ENCODE measurements at regions not wholly inside any gene's neighbourhood (a gene's known extent, or its start where the extent isn't known, plus 50 kb on each side); places are given as distances from the start of the nearest gene placed in this dataset.
A peak's percentile ranks its signal among the peaks of the same experiment; 100 is the strongest.

GRCh38 chr5:77850536-77851175 is 74.5 kb upstream of the TBCA start:
- Histone ChIP-seq H3K36me3 (ENCODE audit: insufficient read depth, low read depth, low read length) (no peaks in the 10 kb centered on the region), H3K27ac (ENCODE audit: low read length) (no peak overlapping the region), H3K4me1 (ENCODE audit: insufficient read depth, low read length) (peaks cover 24% of the 10 kb centered on the region), H3K27me3 (ENCODE audit: insufficient read depth, low read length) (peaks cover 100% of the 10 kb centered on the region), H3K4me3 (ENCODE audit: low read length) (peak overlapping the region; percentile 52; the same call in 1 of the 2 replicates), H3K9ac (ENCODE audit: low read depth, low read length) (no peak overlapping the region), H3K9me3 (ENCODE audit: insufficient read depth, low read depth, low read length) (no peaks in the 10 kb centered on the region; the same call in 1 of the 2 replicates)

DNA sequence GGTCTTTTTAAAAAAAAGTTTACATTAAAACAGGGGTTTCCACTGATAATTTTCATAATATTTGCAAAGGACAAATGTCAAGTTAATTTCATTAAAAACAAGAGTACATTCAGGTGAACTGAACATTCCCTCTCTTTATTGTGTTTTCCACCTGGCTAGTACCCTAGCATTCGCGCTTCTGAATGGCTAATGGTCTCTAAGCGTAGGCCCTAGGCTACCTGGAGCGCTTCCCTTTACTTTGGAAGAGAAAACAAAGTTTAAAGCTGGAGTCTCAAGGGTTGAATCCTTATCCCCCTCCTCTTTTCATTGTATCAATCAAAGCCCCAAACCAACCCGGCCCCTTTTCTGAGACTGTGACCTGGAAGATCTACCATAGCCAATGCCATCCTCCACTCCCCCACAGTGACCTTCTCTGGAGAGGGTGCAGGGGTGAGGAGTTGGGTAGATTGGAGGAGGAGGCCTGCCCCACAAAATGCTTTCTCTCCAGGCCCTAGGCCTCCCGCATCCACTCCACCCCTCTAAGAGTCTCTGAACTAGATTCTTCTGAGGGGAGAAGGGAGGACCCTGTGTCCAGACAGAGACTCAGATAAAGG is 73.3 kb upstream of the TBCA start:
- no peak overlapping the region for H3K4me3 ChIP-seq (ENCODE audit: low read length)
- H3K36me3 ChIP-seq (ENCODE audit: insufficient read depth, low read depth, low read length), result no peaks in the 10 kb centered on the region
- peaks cover 100% of the 10 kb centered on the region for H3K27me3 ChIP-seq (ENCODE audit: insufficient read depth, low read length)
- no peak overlapping the region for H3K27ac ChIP-seq (ENCODE audit: low read length)
- no peak overlapping the region for H3K9ac ChIP-seq (ENCODE audit: low read depth, low read length)
- no peaks in the 10 kb centered on the region; the same call in 1 of the 2 replicates for H3K9me3 ChIP-seq (ENCODE audit: insufficient read depth, low read depth, low read length)
- H3K4me1 ChIP-seq (ENCODE audit: insufficient read depth, low read length), result peaks cover 24% of the 10 kb centered on the region

- no peaks in the 10 kb centered on the region for H3K36me3 ChIP-seq (ENCODE audit: insufficient read depth, low read depth, low read length)
- no peak overlapping the region for H3K4me3 ChIP-seq (ENCODE audit: low read length)
- H3K9ac ChIP-seq (ENCODE audit: low read depth, low read length), result no peak overlapping the region
- H3K4me1 ChIP-seq (ENCODE audit: insufficient read depth, low read length), result peaks cover 24% of the 10 kb centered on the region
- no peak overlapping the region for H3K27ac ChIP-seq (ENCODE audit: low read length)
- H3K27me3 ChIP-seq (ENCODE audit: insufficient read depth, low read length), result peaks cover 100% of the 10 kb centered on the region
- no peaks in the 10 kb centered on the region; the same call in 1 of the 2 replicates for H3K9me3 ChIP-seq (ENCODE audit: insufficient read depth, low read depth, low read length)
Measured at GRCh38 chr5:77847814-77848290, 71.7 kb upstream of the TBCA start.

DNA sequence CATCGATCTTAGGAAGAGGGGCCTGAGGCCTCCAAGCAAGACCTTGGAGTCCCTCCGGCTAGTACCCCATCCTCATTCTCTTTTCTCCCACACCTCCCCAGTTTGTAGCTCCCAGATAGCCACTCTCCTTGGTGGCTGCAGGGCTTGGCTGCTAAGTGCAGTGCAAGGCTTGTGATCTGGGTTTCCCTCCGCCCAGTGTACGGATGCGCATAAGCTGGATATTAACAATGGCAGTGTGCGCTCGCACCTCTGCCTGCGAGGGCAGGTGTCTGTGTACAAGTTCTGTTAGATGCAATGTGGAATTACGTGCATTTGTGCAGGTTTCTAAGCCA is 71.0 kb upstream of the TBCA start:
- peaks cover 100% of the 10 kb centered on the region for H3K27me3 ChIP-seq (ENCODE audit: insufficient read depth, low read length)
- no peaks in the 10 kb centered on the region; the same call in 1 of the 2 replicates for H3K9me3 ChIP-seq (ENCODE audit: insufficient read depth, low read depth, low read length)

GRCh38 chr5:77846422-77847128 is 70.4 kb upstream of the TBCA start:
- Histone ChIP-seq H3K9ac (ENCODE audit: low read depth, low read length) (no peak overlapping the region), H3K9me3 (ENCODE audit: insufficient read depth, low read depth, low read length) (no peaks in the 10 kb centered on the region; the same call in 1 of the 2 replicates), H3K36me3 (ENCODE audit: insufficient read depth, low read depth, low read length) (no peaks in the 10 kb centered on the region), H3K4me3 (ENCODE audit: low read length) (no peak overlapping the region), H3K27me3 (ENCODE audit: insufficient read depth, low read length) (peaks cover 100% of the 10 kb centered on the region), H3K4me1 (ENCODE audit: insufficient read depth, low read length) (peaks cover 24% of the 10 kb centered on the region), H3K27ac (ENCODE audit: low read length) (no peak overlapping the region)

More for the DNA sequence above, 71.0 kb upstream of the TBCA start:
- H3K4me3 ChIP-seq (ENCODE audit: low read length), result no peak overlapping the region
- H3K4me1 ChIP-seq (ENCODE audit: insufficient read depth, low read length), result peaks cover 24% of the 10 kb centered on the region
- H3K36me3 ChIP-seq (ENCODE audit: insufficient read depth, low read depth, low read length), result no peaks in the 10 kb centered on the region
- no peak overlapping the region for H3K27ac ChIP-seq (ENCODE audit: low read length)
- no peak overlapping the region for H3K9ac ChIP-seq (ENCODE audit: low read depth, low read length)

DNA sequence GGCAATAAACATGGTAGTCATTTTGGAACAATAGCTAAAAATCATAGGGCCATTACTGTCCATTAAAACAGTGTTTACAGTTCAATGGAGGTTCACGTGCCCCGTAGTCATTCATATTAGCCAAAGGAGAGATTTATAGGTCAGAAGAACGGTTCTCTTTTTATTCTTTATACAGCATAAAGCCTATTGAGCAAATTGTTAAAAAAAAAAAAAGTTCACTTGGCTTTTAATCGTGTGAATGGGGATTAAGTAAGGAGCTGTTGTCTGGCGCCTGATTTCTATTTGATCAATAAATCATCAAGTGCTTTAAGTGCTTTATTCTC is 69.1 kb upstream of the TBCA start:
- Histone ChIP-seq H3K27me3 (ENCODE audit: insufficient read depth, low read length) (peaks cover 100% of the 10 kb centered on the region), H3K4me3 (ENCODE audit: low read length) (no peak overlapping the region), H3K9me3 (ENCODE audit: insufficient read depth, low read depth, low read length) (no peaks in the 10 kb centered on the region; the same call in 1 of the 2 replicates), H3K36me3 (ENCODE audit: insufficient read depth, low read depth, low read length) (no peaks in the 10 kb centered on the region), H3K27ac (ENCODE audit: low read length) (no peak overlapping the region), H3K9ac (ENCODE audit: low read depth, low read length) (no peak overlapping the region), H3K4me1 (ENCODE audit: insufficient read depth, low read length) (peaks cover 24% of the 10 kb centered on the region)

- peaks cover 100% of the 10 kb centered on the region for H3K27me3 ChIP-seq (ENCODE audit: insufficient read depth, low read length)
- H3K4me1 ChIP-seq (ENCODE audit: insufficient read depth, low read length), result peaks cover 24% of the 10 kb centered on the region
- no peak overlapping the region for H3K27ac ChIP-seq (ENCODE audit: low read length)
- H3K9me3 ChIP-seq (ENCODE audit: insufficient read depth, low read depth, low read length), result no peaks in the 10 kb centered on the region; the same call in 1 of the 2 replicates
- no peaks in the 10 kb centered on the region for H3K36me3 ChIP-seq (ENCODE audit: insufficient read depth, low read depth, low read length)
- no peak overlapping the region for H3K9ac ChIP-seq (ENCODE audit: low read depth, low read length)
- H3K4me3 ChIP-seq (ENCODE audit: low read length), result peak overlapping the region; percentile 58
Measured at GRCh38 chr5:77844623-77845323, 68.6 kb upstream of the TBCA start.

DNA sequence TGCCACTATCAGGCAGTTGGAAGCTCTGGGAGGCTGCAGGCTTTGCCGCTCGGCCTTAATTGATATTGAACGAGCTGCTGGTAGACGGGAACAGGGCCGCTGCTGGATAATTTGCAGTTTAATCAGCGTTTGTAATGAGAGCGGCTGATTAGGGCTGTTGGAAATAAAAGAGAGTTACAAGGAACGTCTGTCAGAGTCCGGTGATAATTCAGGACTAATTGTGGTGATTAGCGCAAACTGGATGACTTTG is 68.2 kb upstream of the TBCA start:
- Histone ChIP-seq H3K27me3 (ENCODE audit: insufficient read depth, low read length) (peaks cover 100% of the 10 kb centered on the region), H3K9ac (ENCODE audit: low read depth, low read length) (no peak overlapping the region)

DNA sequence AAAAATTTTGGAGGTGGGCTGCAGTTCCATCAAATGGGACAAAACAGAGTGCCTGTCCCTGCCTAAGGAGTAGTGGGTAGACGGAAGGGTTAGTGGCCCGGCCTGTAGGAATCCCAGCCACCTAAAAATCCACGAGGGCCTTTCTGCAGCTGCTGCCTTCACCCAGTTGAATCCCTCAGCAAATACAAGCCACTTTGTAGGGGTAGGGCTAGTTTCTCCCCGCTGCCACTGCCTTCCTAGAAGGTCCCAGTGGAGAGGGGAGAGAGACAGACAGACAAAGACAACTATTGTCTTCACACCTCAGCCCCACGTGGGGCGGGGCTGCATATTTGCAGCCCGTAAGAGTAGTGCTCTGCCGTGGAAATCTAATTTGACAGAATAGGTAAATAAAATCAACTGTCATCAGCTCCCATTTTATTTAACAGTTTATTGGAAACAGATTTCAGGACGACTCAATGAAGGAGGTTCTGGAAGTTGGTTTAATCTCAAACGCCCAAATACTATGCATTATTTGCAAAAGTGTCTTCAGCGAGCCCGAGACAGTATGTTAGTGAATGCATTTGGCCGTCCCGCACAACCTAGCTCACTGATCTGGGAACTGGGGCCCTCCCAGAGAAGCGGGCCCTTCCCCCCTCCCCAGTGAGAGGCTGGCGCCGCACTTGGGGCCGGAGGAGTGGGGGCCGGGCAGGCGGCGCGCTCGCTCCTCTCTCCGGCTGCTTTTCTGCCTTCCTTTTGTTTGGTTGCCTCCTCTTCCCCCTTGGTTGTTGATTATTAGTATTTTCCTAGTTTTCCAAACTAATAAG is 67.6 kb upstream of the TBCA start:
- Histone ChIP-seq H3K9ac (ENCODE audit: low read depth, low read length) (no peak overlapping the region), H3K36me3 (ENCODE audit: insufficient read depth, low read depth, low read length) (no peaks in the 10 kb centered on the region), H3K27me3 (ENCODE audit: insufficient read depth, low read length) (peaks cover 100% of the 10 kb centered on the region), H3K4me3 (ENCODE audit: low read length) (peak overlapping the region; percentile 58), H3K4me1 (ENCODE audit: insufficient read depth, low read length) (peaks cover 19% of the 10 kb centered on the region), H3K27ac (ENCODE audit: low read length) (no peak overlapping the region), H3K9me3 (ENCODE audit: insufficient read depth, low read depth, low read length) (no peaks in the 10 kb centered on the region; the same call in 1 of the 2 replicates)

More for the DNA sequence above, 68.2 kb upstream of the TBCA start:
- peak overlapping the region; percentile 58 for H3K4me3 ChIP-seq (ENCODE audit: low read length)
- no peak overlapping the region for H3K27ac ChIP-seq (ENCODE audit: low read length)
- H3K9me3 ChIP-seq (ENCODE audit: insufficient read depth, low read depth, low read length), result no peaks in the 10 kb centered on the region; the same call in 1 of the 2 replicates
- no peaks in the 10 kb centered on the region for H3K36me3 ChIP-seq (ENCODE audit: insufficient read depth, low read depth, low read length)
- peaks cover 24% of the 10 kb centered on the region for H3K4me1 ChIP-seq (ENCODE audit: insufficient read depth, low read length)

GRCh38 chr5:77842243-77842642 is 66.1 kb upstream of the TBCA start:
- Histone ChIP-seq H3K4me1 (ENCODE audit: insufficient read depth, low read length) (peaks cover 11% of the 10 kb centered on the region), H3K27me3 (ENCODE audit: insufficient read depth, low read length) (peaks cover 92% of the 10 kb centered on the region)

GRCh38 chr5:77841616-77842015 is 65.5 kb upstream of the TBCA start:
- no peak overlapping the region for H3K4me3 ChIP-seq (ENCODE audit: low read length)
- H3K27ac ChIP-seq (ENCODE audit: low read length), result no peak overlapping the region
- no peaks in the 10 kb centered on the region; the same call in 1 of the 2 replicates for H3K9me3 ChIP-seq (ENCODE audit: insufficient read depth, low read depth, low read length)
- H3K4me1 ChIP-seq (ENCODE audit: insufficient read depth, low read length), result peaks cover 5% of the 10 kb centered on the region; the same call in 1 of the 2 replicates
- no peaks in the 10 kb centered on the region for H3K36me3 ChIP-seq (ENCODE audit: insufficient read depth, low read depth, low read length)
- peaks cover 92% of the 10 kb centered on the region for H3K27me3 ChIP-seq (ENCODE audit: insufficient read depth, low read length)
- no peak overlapping the region for H3K9ac ChIP-seq (ENCODE audit: low read depth, low read length)

More at GRCh38 chr5:77842243-77842642, 66.1 kb upstream of the TBCA start:
- no peak overlapping the region for H3K4me3 ChIP-seq (ENCODE audit: low read length)
- H3K9ac ChIP-seq (ENCODE audit: low read depth, low read length), result no peak overlapping the region
- no peak overlapping the region for H3K27ac ChIP-seq (ENCODE audit: low read length)
- no peaks in the 10 kb centered on the region; the same call in 1 of the 2 replicates for H3K9me3 ChIP-seq (ENCODE audit: insufficient read depth, low read depth, low read length)
- H3K36me3 ChIP-seq (ENCODE audit: insufficient read depth, low read depth, low read length), result no peaks in the 10 kb centered on the region
